Jurkat, Clone E6-1 (cell line): ENCODE measurements at regions not wholly inside any gene's neighbourhood (a gene's known extent, or its start where the extent isn't known, plus 50 kb on each side); places are given as distances from the start of the nearest gene placed in this dataset.
"Not testable (repeated sequence)": the region's sequence is repeated elsewhere in the genome, so short reads cannot be mapped to it uniquely, and the experiment has no call there.

Experiments
- DNase-seq: peaks from one replicate; pipeline ENCODE4 v3.0.0-alpha.2; 2011; ENCODE audit warnings: low read depth, low spot score
- H3K4me3 ChIP-seq: 2 replicates; pipeline ENCODE4 v1.5.1; 2011; ENCODE audit warnings: mild to moderate bottlenecking, low read length, control low read depth, moderate library complexity

- no peak for DNase-seq
- no peak overlapping the region for H3K4me3 ChIP-seq
Observed at GRCh38 chr5:96322217-96322616, 110.8 kb downstream of the PCSK1 start.

GRCh38 chr5:96321345-96321744 is 111.7 kb downstream of the PCSK1 start:
- no peak for DNase-seq
- no peak overlapping the region for H3K4me3 ChIP-seq

- no peak overlapping the region for H3K4me3 ChIP-seq
- no peak for DNase-seq
Observed at GRCh38 chr5:96320797-96321196, 112.3 kb downstream of the PCSK1 start.

GRCh38 chr5:96319981-96320739 is 112.9 kb downstream of the PCSK1 start:
- not testable (repeated sequence) for DNase-seq, H3K4me3 ChIP-seq

- DNase-seq: no peak
- H3K4me3 ChIP-seq: no peak overlapping the region
Observed at GRCh38 chr5:96318569-96319110, 114.4 kb downstream of the PCSK1 start.

GRCh38 chr5:96317945-96318344 is 115.1 kb downstream of the PCSK1 start:
- H3K4me3 ChIP-seq: no peak overlapping the region
- no peak for DNase-seq

- no peak for DNase-seq
Observed at GRCh38 chr5:96316487-96316886, 116.6 kb downstream of the PCSK1 start.

GRCh38 chr5:96316017-96316416 is 117.0 kb downstream of the PCSK1 start:
- H3K4me3 ChIP-seq: no peak overlapping the region
- DNase-seq: no peak

More at GRCh38 chr5:96316487-96316886, 116.6 kb downstream of the PCSK1 start:
- H3K4me3 ChIP-seq: no peak overlapping the region

- no peak for DNase-seq
- H3K4me3 ChIP-seq: no peak overlapping the region
Observed at GRCh38 chr5:96315431-96315830, 117.6 kb downstream of the PCSK1 start.

- H3K4me3 ChIP-seq: no peak overlapping the region
- DNase-seq: no peak
Observed at GRCh38 chr5:96312383-96312782, 120.7 kb downstream of the PCSK1 start.

GRCh38 chr5:96307047-96307446 is 126.0 kb downstream of the PCSK1 start:
- not testable (repeated sequence) for DNase-seq

GRCh38 chr5:96302174-96302738 is 130.8 kb downstream of the PCSK1 start:
- DNase-seq: no peak
- H3K4me3 ChIP-seq: no peak overlapping the region

More at GRCh38 chr5:96307047-96307446, 126.0 kb downstream of the PCSK1 start:
- not testable (repeated sequence) for H3K4me3 ChIP-seq

GRCh38 chr5:96300976-96301375 is 132.1 kb downstream of the PCSK1 start:
- no peak for DNase-seq
- H3K4me3 ChIP-seq: no peak overlapping the region

GRCh38 chr5:96297867-96298266 is 135.2 kb downstream of the PCSK1 start:
- H3K4me3 ChIP-seq: no peak overlapping the region
- DNase-seq: no peak

- no peak for DNase-seq
- no peak overlapping the region for H3K4me3 ChIP-seq
Observed at GRCh38 chr5:96297290-96297689, 135.8 kb downstream of the PCSK1 start.

- no peak for DNase-seq
Observed at GRCh38 chr5:96294884-96295202, 138.2 kb downstream of the PCSK1 start.

GRCh38 chr5:96293966-96294883 is 138.8 kb downstream of the PCSK1 start:
- no peak for DNase-seq
- H3K4me3 ChIP-seq: no peak overlapping the region

More at GRCh38 chr5:96294884-96295202, 138.2 kb downstream of the PCSK1 start:
- no peak overlapping the region for H3K4me3 ChIP-seq

GRCh38 chr5:96292582-96293247 is 140.3 kb downstream of the PCSK1 start:
- no peak overlapping the region for H3K4me3 ChIP-seq
- DNase-seq: no peak

- H3K4me3 ChIP-seq, DNase-seq: not testable (repeated sequence)
Observed at GRCh38 chr5:96289287-96289686, 143.8 kb downstream of the PCSK1 start.
